H1 (cell line): ENCODE measurements at regions not wholly inside any gene's neighbourhood (a gene's known extent, or its start where the extent isn't known, plus 50 kb on each side); places are given as distances from the start of the nearest gene placed in this dataset.

Experiments
- CTCF ChIA-PET: fragments of 300-600 bp; sonication (Branson Sonifier 250); formaldehyde crosslinking; loops from one replicate; lab custom pipeline; 2021; ENCODE audit not compliant: partially characterized antibody; lab: Charles Lee
- POLR2A ChIA-PET: fragments of 300-600 bp; sonication (Branson Sonifier 250); formaldehyde crosslinking; loops from one replicate; lab custom pipeline; 2021; ENCODE audit warnings: inconsistent platforms; ENCODE audit not compliant: partially characterized antibody; lab: Charles Lee
- DNase-seq, 2 experiments: peaks; one replicate each; pipeline versions ENCODE4 v3.0.0 to v3.0.0-alpha.2; 2010 to 2022; ENCODE audit warnings: low spot score in 2 of 2, low read depth in 1 of 2, mixed read lengths in 1 of 2
- FAIRE-seq: peaks from 2 replicates; lab custom pipeline; 2011; peaks lifted over from hg19 to GRCh38; lab: Jason Lieb, UNC
- H2AFZ ChIP-seq: 2 replicates; pipeline ENCODE4 v1.8.1; 2012; ENCODE audit warnings: low read length, inconsistent platforms
- H2AK5ac ChIP-seq: 2 replicates; pipeline ENCODE4 v1.6.1; 2013; ENCODE audit warnings: low read depth, low read length
- H2BK120ac ChIP-seq: replicated peaks from 2 replicates; pipeline ENCODE3; 2013; ENCODE audit warnings: low read depth, low read length, inconsistent platforms
- H2BK12ac ChIP-seq: 2 replicates; pipeline ENCODE4 v1.6.1; 2013; ENCODE audit warnings: low read depth, low read length
- H2BK15ac ChIP-seq: 2 replicates; pipeline ENCODE4 v1.6.1; 2013; ENCODE audit warnings: low read length
- H2BK20ac ChIP-seq: 2 replicates; pipeline ENCODE4 v1.6.1; 2013; ENCODE audit warnings: low read length
- H2BK5ac ChIP-seq: 2 replicates; pipeline ENCODE4 v1.6.1; 2013; ENCODE audit warnings: low read depth, low read length
- H3K14ac ChIP-seq: 2 replicates; pipeline ENCODE4 v1.6.1; 2013; ENCODE audit warnings: inconsistent platforms; ENCODE audit not compliant: insufficient read length
- H3K18ac ChIP-seq: 2 replicates; pipeline ENCODE4 v1.6.1; 2013; ENCODE audit warnings: low read length; ENCODE audit errors: extremely low read depth
- H3K23ac ChIP-seq: 2 replicates; pipeline ENCODE4 v1.6.1; 2013; ENCODE audit warnings: inconsistent platforms; ENCODE audit not compliant: insufficient read length
- H3K23me2 ChIP-seq: 2 replicates; pipeline ENCODE4 v1.6.1; 2013; ENCODE audit warnings: low read depth, low read length
- H3K27ac ChIP-seq: 2 replicates; pipeline ENCODE4 v1.6.1; 2011; ENCODE audit warnings: low read depth, low read length, inconsistent platforms
- H3K27me3 ChIP-seq, 4 experiments: replicated peaks in 1 of 4; 1 replicate in 1 of 4; 2 replicates in 3 of 4; pipeline versions ENCODE4 v1.6.1 to v1.8.1; 2011 to 2013; ENCODE audit warnings: low read length in 3 of 4, mild to moderate bottlenecking in 3 of 4, inconsistent platforms in 2 of 4, mixed read lengths in 2 of 4, moderate library complexity in 1 of 4; ENCODE audit not compliant: control insufficient read depth in 3 of 4, insufficient read depth in 3 of 4; ENCODE audit errors: extremely low read depth in 1 of 4
- H3K36me3 ChIP-seq, 4 experiments: 2 replicates each; pipeline versions ENCODE4 v1.6.1 to v1.8.1; 2011 to 2013; ENCODE audit warnings: mild to moderate bottlenecking in 4 of 4, low read length in 3 of 4, moderate library complexity in 2 of 4, control low read depth in 1 of 4, inconsistent platforms in 1 of 4; ENCODE audit not compliant: insufficient read depth in 4 of 4, control insufficient read depth in 2 of 4
- H3K4ac ChIP-seq: replicated peaks from 2 replicates; pipeline ENCODE3; 2013; ENCODE audit warnings: low read length, low read depth, mixed read lengths, inconsistent platforms; ENCODE audit not compliant: insufficient read length
- H3K4me1 ChIP-seq, 4 experiments: replicated peaks in 1 of 4; 1 replicate in 1 of 4; 2 replicates in 3 of 4; pipeline versions ENCODE4 v1.6.1 to v1.8.1; 2011 to 2013; ENCODE audit warnings: low read length in 3 of 4, inconsistent platforms in 2 of 4, mixed read lengths in 1 of 4; ENCODE audit not compliant: insufficient read depth in 4 of 4, control insufficient read depth in 3 of 4
- H3K4me2 ChIP-seq, 2 experiments: 2 replicates each; pipeline versions ENCODE4 v1.6.1 to v1.8.1; 2011 to 2013; ENCODE audit warnings: low read depth in 2 of 2, low read length in 2 of 2, control low read depth in 1 of 2, inconsistent platforms in 1 of 2, mild to moderate bottlenecking in 1 of 2; ENCODE audit not compliant: insufficient read depth in 1 of 2
- H3K4me3 ChIP-seq, 4 experiments: fragments of 200-600, 300-600 bp in 1 of 4; sonication (generic), shearing (Covaris generic), sonication (Bioruptor Twin) in 1 of 4; 2 replicates each; pipeline versions ENCODE4 v1.5.1 to v1.8.1; 2011 to 2016; ENCODE audit warnings: low read length in 4 of 4, low read depth in 3 of 4, control low read depth in 2 of 4, inconsistent platforms in 2 of 4, mild to moderate bottlenecking in 2 of 4, mixed read lengths in 1 of 4, moderate library complexity in 1 of 4; ENCODE audit not compliant: insufficient read depth in 2 of 4; ENCODE audit errors: extremely low read depth in 1 of 4
- H3K56ac ChIP-seq: replicated peaks from 2 replicates; pipeline ENCODE3; 2013; ENCODE audit warnings: low read depth, mild to moderate bottlenecking, mixed read lengths, low read length, inconsistent platforms; ENCODE audit not compliant: insufficient read length
- H3K79me1 ChIP-seq: 2 replicates; pipeline ENCODE4 v1.6.1; 2013; ENCODE audit warnings: low read depth, low read length, control low read depth
- H3K79me2 ChIP-seq, 2 experiments: 2 replicates each; pipeline versions ENCODE4 v1.6.1 to v1.8.1; 2012 to 2013; ENCODE audit warnings: low read length in 2 of 2, mild to moderate bottlenecking in 2 of 2, inconsistent platforms in 1 of 2; ENCODE audit not compliant: insufficient read depth in 2 of 2, control insufficient read depth in 1 of 2
- H3K9ac ChIP-seq, 4 experiments: replicated peaks in 1 of 4; 1 replicate in 1 of 4; 2 replicates in 3 of 4; pipeline versions ENCODE4 v1.6.1 to v1.8.1; 2011 to 2013; ENCODE audit warnings: low read depth in 3 of 4, low read length in 3 of 4, control low read depth in 2 of 4, mild to moderate bottlenecking in 2 of 4, moderate library complexity in 2 of 4, inconsistent platforms in 1 of 4; ENCODE audit errors: extremely low read depth in 1 of 4
- H3K9me3 ChIP-seq, 2 experiments: 2 replicates each; pipeline versions ENCODE4 v1.6.1 to v1.8.1; 2012 to 2013; ENCODE audit warnings: mild to moderate bottlenecking in 2 of 2, moderate library complexity in 2 of 2, control low read depth in 1 of 2, inconsistent platforms in 1 of 2, low read depth in 1 of 2, low read length in 1 of 2, mixed read lengths in 1 of 2; ENCODE audit not compliant: insufficient read depth in 2 of 2
- H4K20me1 ChIP-seq, 2 experiments: replicated peaks in 1 of 2; 2 replicates each; pipeline versions ENCODE3 to v1.8.1; 2011 to 2013; ENCODE audit warnings: inconsistent platforms in 2 of 2, low read length in 2 of 2, mild to moderate bottlenecking in 1 of 2; ENCODE audit not compliant: insufficient read depth in 2 of 2, control insufficient read depth in 1 of 2
- H4K5ac ChIP-seq: 2 replicates; pipeline ENCODE4 v1.6.1; 2013; ENCODE audit warnings: low read length, low read depth, mixed read lengths, inconsistent platforms; ENCODE audit not compliant: insufficient read length
- H4K8ac ChIP-seq: 2 replicates; pipeline ENCODE4 v1.8.0; 2013; ENCODE audit warnings: mild to moderate bottlenecking, moderate library complexity, low read length, inconsistent platforms; ENCODE audit not compliant: insufficient read depth; ENCODE audit errors: extremely low read depth
- H4K91ac ChIP-seq: replicated peaks from 2 replicates; pipeline ENCODE3; 2013; ENCODE audit warnings: low read length, mixed read lengths, inconsistent platforms; ENCODE audit not compliant: insufficient read length
- ASH2L ChIP-seq: fragments of 200-600, 300-600 bp; sonication (generic); IDR thresholded peaks from one replicate; pipeline ENCODE4 v1.7.1; 2017; ENCODE audit warnings: low read length
- HDAC6 ChIP-seq: IDR thresholded peaks from one replicate; pipeline ENCODE4 v1.7.1; 2012; ENCODE audit warnings: low read depth, mild to moderate bottlenecking, inconsistent platforms, low read length, moderate library complexity
- POLR2A ChIP-seq, 2 experiments: IDR thresholded peaks; 1 replicate in 1 of 2; 2 replicates in 1 of 2; pipeline ENCODE4 v1.6.1; 2011; ENCODE audit warnings: low read depth in 2 of 2, low read length in 2 of 2, mild to moderate bottlenecking in 2 of 2; ENCODE audit errors: control extremely low read depth in 1 of 2
- TAF7 ChIP-seq: optimal IDR thresholded peaks from 2 replicates; pipeline ENCODE3; 2011; ENCODE audit warnings: low read depth, mild to moderate bottlenecking, inconsistent platforms, low read length, moderate library complexity, borderline replicate concordance
- WGBS, 2 experiments: shearing (Covaris generic) in 1 of 2; methylation state at CpG; one replicate each; pipeline versions ENCODE4 v1.1.6 to v1.1.7; 2013 to 2015; ENCODE audit warnings: low lambda C conversion rate in 2 of 2, mixed read lengths in 2 of 2, inconsistent platforms in 1 of 2, low coverage in 1 of 2, missing lambda C conversion rate in 1 of 2; ENCODE audit not compliant: insufficient replicate concordance in 2 of 2, insufficient coverage in 1 of 2, insufficient read length in 1 of 2; ENCODE audit errors: extremely low coverage in 1 of 2, missing lambda C conversion rate in 1 of 2; 5-methylcytosine and 5-hydroxymethylcytosine counted together

DNA sequence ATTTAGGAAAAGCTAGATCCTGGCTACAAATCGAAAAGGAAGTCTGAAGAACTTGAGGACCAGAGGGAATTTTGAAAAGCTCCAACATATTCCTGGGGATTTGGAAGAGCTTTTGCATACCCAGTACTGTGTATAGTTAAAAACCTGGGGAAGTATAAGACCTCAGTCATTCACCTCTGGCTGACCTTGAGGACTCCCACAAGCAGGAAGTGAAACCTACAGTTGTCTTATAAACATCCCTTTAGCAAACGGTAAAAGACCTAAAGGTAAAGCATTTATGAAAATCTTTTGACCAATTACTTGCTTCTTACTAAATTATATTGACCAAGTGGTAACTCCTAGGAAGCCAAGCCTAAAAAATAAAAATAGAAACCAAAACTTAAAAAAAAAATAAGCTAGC lies 175.0 kb downstream of the HAO1 start:
- H3K27me3 ChIP-seq: no peaks in the 10 kb centered on the region
- H2BK15ac ChIP-seq: no peak overlapping the region
- H2BK20ac ChIP-seq: no peak overlapping the region
- H4K5ac ChIP-seq: no peak overlapping the region
- no peak overlapping the region for H2BK12ac ChIP-seq
- H3K79me2 ChIP-seq: no peaks in the 10 kb centered on the region
- no peak overlapping the region for H3K18ac ChIP-seq
- H3K23ac ChIP-seq: no peak overlapping the region
- no peaks in the 10 kb centered on the region; the same call in 1 of the 2 replicates for H3K23me2 ChIP-seq
- H3K4me2 ChIP-seq: no peak overlapping the region
- H2BK5ac ChIP-seq: no peak overlapping the region
- peak overlapping the region; percentile 80 for H2AFZ ChIP-seq
- no peak overlapping the region for H3K4ac ChIP-seq
- H3K56ac ChIP-seq: no peak overlapping the region
- no peak overlapping the region for H3K4me3 ChIP-seq
- WGBS, 2 experiments: 89% methylated on average over 2 of the region's 2 CpGs; no CpG with 5 or more reads in 1 of the 2 experiments
- DNase-seq (no peak), FAIRE-seq (no peak)
- no peak overlapping the region for H2BK120ac ChIP-seq
- H3K9ac ChIP-seq: no peak overlapping the region
- no peak overlapping the region for H3K27ac ChIP-seq
- no peak overlapping the region for H4K8ac ChIP-seq
- no peaks in the 10 kb centered on the region for H3K4me1 ChIP-seq
- no peaks in the 10 kb centered on the region for H3K9me3 ChIP-seq
- H3K79me1 ChIP-seq: no peaks in the 10 kb centered on the region
- TF ChIP-seq TAF7: no peak
- no peak for TF ChIP-seq POLR2A (IDR thresholded peaks at IDR 0.05; ENCODE audit: control extremely low read depth in 1 of 2, low read depth in 2 of 2, low read length in 2 of 2)
- no peak for TF ChIP-seq HDAC6
- TF ChIP-seq ASH2L: no peak
- TF ChIP-seq, all 59 proteins: peak for 0
- H3K14ac ChIP-seq: no peak overlapping the region
- ChIA-PET POLR2A (no interaction called here), CTCF (no interaction called here)
- no peaks in the 10 kb centered on the region for H4K20me1 ChIP-seq
- no peak overlapping the region for H2AK5ac ChIP-seq
- no peaks in the 10 kb centered on the region for H3K36me3 ChIP-seq
- no peak overlapping the region for H4K91ac ChIP-seq
